HL-60/S4 (cell line): ENCODE measurements at regions not wholly inside any gene's neighbourhood (a gene's known extent, or its start where the extent isn't known, plus 50 kb on each side); places are given as distances from the start of the nearest gene placed in this dataset.

Experiments used
- in situ Hi-C: fragments of 300-500 bp; cut with MboI; formaldehyde crosslinking; loops from 2 replicates; pipeline ENCODE4 v1.14.3; 2022; ENCODE audit warnings: low sequenced_read_pairs

DNA sequence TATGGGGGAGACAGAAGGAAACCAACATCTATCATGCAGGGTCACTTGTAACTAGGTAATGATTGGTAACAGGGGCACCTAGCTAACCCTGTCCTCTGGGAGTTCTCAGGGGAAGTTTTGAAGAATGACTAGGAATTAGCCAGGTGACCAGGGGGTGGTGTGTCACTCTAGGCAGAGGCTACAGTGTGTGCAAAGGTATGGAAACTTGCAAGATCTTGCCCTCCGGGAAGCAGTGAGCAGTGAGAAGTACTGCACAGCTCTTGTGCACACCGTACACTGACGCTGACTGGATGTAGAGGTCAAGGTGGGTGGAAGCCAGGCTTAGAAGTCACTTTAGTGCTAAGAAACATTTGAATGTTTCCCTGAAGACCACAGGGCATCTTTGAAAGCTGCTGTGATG, 62.9 kb upstream of the LMO4 start:
- in situ Hi-C loops: no loop called here

DNA sequence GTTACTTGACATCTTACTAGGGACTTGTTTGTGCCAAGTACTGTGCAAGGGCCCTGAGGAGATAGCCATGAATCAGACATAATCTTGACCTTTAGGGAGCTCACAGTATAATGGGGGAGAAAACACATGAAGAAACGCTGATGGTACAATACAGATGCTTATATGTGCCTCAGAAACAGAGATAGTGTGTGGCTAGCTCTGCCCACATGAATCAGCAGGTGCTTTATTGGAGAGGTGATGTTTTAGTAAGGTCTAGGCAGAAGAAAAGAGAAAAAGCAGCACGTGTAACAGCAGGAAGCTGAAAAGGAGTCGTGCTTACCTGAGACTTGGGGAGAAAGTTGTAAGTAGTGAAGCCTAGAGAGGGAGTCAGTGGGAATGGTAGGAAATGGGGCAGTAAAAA, 60.6 kb upstream of the LMO4 start:
- in situ Hi-C loops: no loop called here

DNA sequence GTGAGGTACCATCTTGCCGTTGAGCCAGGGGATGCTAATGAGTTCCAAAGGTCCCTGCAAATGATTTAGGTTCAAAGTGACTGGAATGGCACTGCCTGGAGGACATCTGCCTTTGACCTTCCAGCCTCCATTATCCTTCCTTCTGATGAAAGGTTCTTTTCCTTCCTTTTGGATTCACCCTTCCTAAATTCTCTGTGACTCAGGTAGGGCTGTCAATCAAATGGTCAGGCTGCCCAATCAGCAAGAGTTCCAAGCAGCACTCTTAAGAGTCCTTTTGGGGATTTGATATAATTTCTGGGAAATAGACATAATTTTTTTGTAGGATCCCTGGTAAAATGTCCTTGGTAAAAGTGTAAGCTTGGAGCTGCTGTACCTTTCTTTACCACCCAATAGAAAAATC, 58.8 kb upstream of the LMO4 start:
- in situ Hi-C loops: no loop called here

DNA sequence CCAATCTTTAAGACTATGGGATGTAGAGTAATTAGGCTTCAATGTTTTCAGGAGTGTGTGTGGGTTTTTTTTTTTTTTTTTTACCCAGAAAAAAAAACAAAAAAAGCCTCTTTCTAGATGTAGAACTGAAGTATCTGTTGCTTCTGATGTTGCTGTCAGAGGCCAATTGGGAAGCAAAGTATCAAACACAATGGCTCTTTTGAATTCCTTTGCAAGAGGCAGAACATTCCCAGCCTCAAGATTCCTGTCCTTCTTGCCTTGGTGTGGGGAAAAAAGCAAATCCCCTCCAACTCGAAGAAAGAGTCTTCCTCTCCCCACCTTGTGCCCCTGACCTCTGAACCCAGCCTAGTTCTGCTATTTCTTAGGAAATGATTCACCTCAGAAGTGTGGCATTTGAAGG, 55.4 kb upstream of the LMO4 start:
- in situ Hi-C loops: no loop called here

DNA sequence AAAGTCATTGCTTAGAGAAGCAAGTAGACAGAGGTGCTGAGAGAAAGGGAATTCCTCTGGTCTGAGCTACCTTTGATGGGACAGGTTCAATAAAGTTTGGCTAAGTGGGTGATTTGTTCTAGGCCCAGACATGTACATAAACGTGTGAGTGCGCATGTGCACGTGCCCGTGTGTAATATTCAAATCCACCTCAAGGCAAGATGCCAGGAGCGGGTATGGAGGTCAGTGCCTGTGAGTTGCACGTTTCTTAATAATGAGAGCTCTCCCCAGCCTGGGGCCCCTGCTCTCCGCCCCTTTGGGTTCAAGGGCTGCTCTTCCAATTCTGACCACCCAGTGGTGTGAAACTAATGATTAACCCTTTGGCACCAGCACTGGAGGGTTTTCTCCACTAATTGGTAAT, 53.8 kb upstream of the LMO4 start:
- in situ Hi-C loops: loop anchor here (25.0 kb wide), 1 partner anchor 687 kb away; no protein-coding TSS in a partner anchor

DNA sequence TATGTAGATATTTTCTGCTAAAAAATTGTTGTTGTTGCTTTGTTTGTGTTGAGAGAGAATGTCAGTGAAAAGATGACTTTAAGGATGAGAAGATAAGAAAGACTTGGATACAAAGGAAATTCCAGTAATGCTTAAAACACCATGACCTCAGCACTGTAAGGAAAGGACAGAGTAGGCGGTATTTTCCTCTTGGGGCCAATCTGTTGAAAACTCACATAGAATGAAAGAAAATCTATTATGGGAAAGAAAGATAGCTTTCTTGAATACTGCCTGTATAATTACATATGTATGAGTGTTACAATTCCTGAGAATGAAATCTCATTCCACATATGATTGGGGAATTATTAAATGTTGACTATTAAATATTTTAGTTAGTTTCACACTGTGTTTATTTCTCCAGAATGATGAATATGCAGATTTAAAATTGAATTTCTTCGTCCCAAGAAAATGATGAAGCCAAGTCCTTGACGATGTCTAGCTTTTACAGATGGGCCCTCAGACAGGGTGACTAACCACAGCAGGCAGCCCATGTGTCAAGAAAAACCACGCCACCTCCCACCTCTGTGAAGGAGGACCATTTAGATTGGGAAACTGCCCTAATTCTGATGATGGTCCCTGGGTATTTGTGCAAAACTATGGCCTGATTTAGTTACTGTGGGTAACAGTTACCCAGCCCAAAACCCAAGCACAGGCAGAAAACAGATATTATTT, 49.7 kb upstream of the LMO4 start:
- in situ Hi-C loops: loop anchor here (25.0 kb wide), 1 partner anchor 683 kb away; no protein-coding TSS in a partner anchor
